GM21737 (cell line): ENCODE measurements at regions not wholly inside any gene's neighbourhood (a gene's known extent, or its start where the extent isn't known, plus 50 kb on each side); places are given as distances from the start of the nearest gene placed in this dataset.
"Not testable (repeated sequence)": the region's sequence is repeated elsewhere in the genome, so short reads cannot be mapped to it uniquely, and the experiment has no call there.

Experiments
- ATAC-seq: cut with Tn5 transposase; IDR thresholded peaks from one replicate; pipeline ENCODE4 v1.9.1; 2021; ENCODE audit warnings: mild to moderate bottlenecking, moderate library complexity; ENCODE audit not compliant: unreplicated experiment

- ATAC-seq, result no peak
Observed at GRCh38 chr4:163077680-163078079, 89.0 kb downstream of the NAF1 start.

GRCh38 chr4:163072222-163072621 lies 94.5 kb downstream of the NAF1 start:
- ATAC-seq, result no peak

GRCh38 chr4:163071308-163071707 lies 95.4 kb downstream of the NAF1 start:
- no peak for ATAC-seq

GRCh38 chr4:163070023-163070422 lies 96.7 kb downstream of the NAF1 start:
- no peak for ATAC-seq

GRCh38 chr4:163063891-163064290 lies 102.8 kb downstream of the NAF1 start:
- no peak for ATAC-seq

GRCh38 chr4:163048447-163048846 lies 118.2 kb downstream of the NAF1 start:
- ATAC-seq, result peak; percentile 82

- ATAC-seq, result peak; percentile 68
Observed at GRCh38 chr4:163042306-163042705, 124.4 kb downstream of the NAF1 start.

GRCh38 chr4:163017135-163017534 lies 149.6 kb downstream of the NAF1 start:
- no peak for ATAC-seq

- no peak for ATAC-seq
Observed at GRCh38 chr4:163012816-163013215, 153.9 kb downstream of the NAF1 start.

- ATAC-seq, result no peak
Observed at GRCh38 chr4:163003979-163004378, 162.7 kb downstream of the NAF1 start.

- ATAC-seq, result no peak
Observed at GRCh38 chr4:162988530-162988929, 178.2 kb downstream of the NAF1 start.

- ATAC-seq, result no peak
Observed at GRCh38 chr4:162985131-162985530, 181.6 kb downstream of the NAF1 start.

- ATAC-seq, result no peak
Observed at GRCh38 chr4:162984621-162985020, 182.1 kb downstream of the NAF1 start.

- ATAC-seq, result no peak
Observed at GRCh38 chr4:162981823-162982222, 184.9 kb downstream of the NAF1 start.

GRCh38 chr4:162978398-162978797 lies 188.3 kb downstream of the NAF1 start:
- ATAC-seq, result no peak

- no peak for ATAC-seq
Observed at GRCh38 chr4:162977788-162978187, 188.9 kb downstream of the NAF1 start.

- no peak for ATAC-seq
Observed at GRCh38 chr4:162972661-162973330, 193.9 kb downstream of the NAF1 start.

- ATAC-seq, result no peak
Observed at GRCh38 chr4:162969194-162969593, 197.5 kb downstream of the NAF1 start.

- ATAC-seq, result not testable (repeated sequence)
Observed at GRCh38 chr4:162965978-162966377, 200.7 kb downstream of the NAF1 start.

GRCh38 chr4:162959046-162959445 lies 207.6 kb downstream of the NAF1 start:
- ATAC-seq, result peak; percentile 69

- no peak for ATAC-seq
Observed at GRCh38 chr4:162957521-162958143, 209.1 kb downstream of the NAF1 start.

GRCh38 chr4:162954976-162955375 lies 211.7 kb downstream of the NAF1 start:
- no peak for ATAC-seq

GRCh38 chr4:162952232-162952631 lies 214.5 kb downstream of the NAF1 start:
- no peak for ATAC-seq
